ENCODE measurements at regions not wholly inside any gene's neighbourhood (a gene's known extent, or its start where the extent isn't known, plus 50 kb on each side); places are given as distances from the start of the nearest gene placed in this dataset.
A peak's percentile ranks its signal among the peaks of the same experiment; 100 is the strongest.
"Not testable (repeated sequence)": the region's sequence is repeated elsewhere in the genome, so short reads cannot be mapped to it uniquely, and the experiment has no call there.

- no peak for DNase-seq (ENCODE audit: low read depth)
- no peak for TF ChIP-seq CTCF (conservative IDR thresholded peaks at IDR 0.05; ENCODE audit: low read length)
These were observed 80.9 kb upstream of the SEMA3C start for GRCh38 chr7:80999771-81000170.

GRCh38 chr7:80999100-80999499 lies 80.2 kb upstream of the SEMA3C start:
- H3K4me3 ChIP-seq (ENCODE audit: low read length): no peak overlapping the region
- TF ChIP-seq CTCF (conservative IDR thresholded peaks at IDR 0.05; ENCODE audit: low read length): no peak
- no peak for DNase-seq (ENCODE audit: low read depth)

More at GRCh38 chr7:80999771-81000170, 80.9 kb upstream of the SEMA3C start:
- H3K4me3 ChIP-seq (ENCODE audit: low read length): no peak overlapping the region

- TF ChIP-seq CTCF (conservative IDR thresholded peaks at IDR 0.05; ENCODE audit: low read length): no peak
These were observed 79.0 kb upstream of the SEMA3C start for GRCh38 chr7:80997841-80998240.

GRCh38 chr7:80996236-80996635 lies 77.4 kb upstream of the SEMA3C start:
- DNase-seq (ENCODE audit: low read depth); H3K4me3 ChIP-seq (ENCODE audit: low read length): not testable (repeated sequence)

More at GRCh38 chr7:80997841-80998240, 79.0 kb upstream of the SEMA3C start:
- H3K4me3 ChIP-seq (ENCODE audit: low read length): no peak overlapping the region
- peak; percentile 8 for DNase-seq (ENCODE audit: low read depth)

GRCh38 chr7:80991654-80992053 lies 72.8 kb upstream of the SEMA3C start:
- H3K4me3 ChIP-seq (ENCODE audit: low read length): no peak overlapping the region
- no peak for DNase-seq (ENCODE audit: low read depth)
- no peak for TF ChIP-seq CTCF (conservative IDR thresholded peaks at IDR 0.05; ENCODE audit: low read length)

GRCh38 chr7:80984619-80985018 lies 65.8 kb upstream of the SEMA3C start:
- H3K4me3 ChIP-seq (ENCODE audit: low read length): no peak overlapping the region
- DNase-seq (ENCODE audit: low read depth): no peak
- no peak for TF ChIP-seq CTCF (conservative IDR thresholded peaks at IDR 0.05; ENCODE audit: low read length)

GRCh38 chr7:80981405-80981804 lies 62.6 kb upstream of the SEMA3C start:
- TF ChIP-seq CTCF (conservative IDR thresholded peaks at IDR 0.05; ENCODE audit: low read length): no peak

GRCh38 chr7:80977751-80978150 lies 58.9 kb upstream of the SEMA3C start:
- peak; percentile 76 for DNase-seq (ENCODE audit: low read depth)
- no peak overlapping the region for H3K4me3 ChIP-seq (ENCODE audit: low read length)
- no peak for TF ChIP-seq CTCF (conservative IDR thresholded peaks at IDR 0.05; ENCODE audit: low read length)

More at GRCh38 chr7:80981405-80981804, 62.6 kb upstream of the SEMA3C start:
- DNase-seq (ENCODE audit: low read depth): no peak
- H3K4me3 ChIP-seq (ENCODE audit: low read length): no peak overlapping the region

Data from AG10803 (cell line).